ENCODE measurements at regions not wholly inside any gene's neighbourhood (a gene's known extent, or its start where the extent isn't known, plus 50 kb on each side); places are given as distances from the start of the nearest gene placed in this dataset.

DNA sequence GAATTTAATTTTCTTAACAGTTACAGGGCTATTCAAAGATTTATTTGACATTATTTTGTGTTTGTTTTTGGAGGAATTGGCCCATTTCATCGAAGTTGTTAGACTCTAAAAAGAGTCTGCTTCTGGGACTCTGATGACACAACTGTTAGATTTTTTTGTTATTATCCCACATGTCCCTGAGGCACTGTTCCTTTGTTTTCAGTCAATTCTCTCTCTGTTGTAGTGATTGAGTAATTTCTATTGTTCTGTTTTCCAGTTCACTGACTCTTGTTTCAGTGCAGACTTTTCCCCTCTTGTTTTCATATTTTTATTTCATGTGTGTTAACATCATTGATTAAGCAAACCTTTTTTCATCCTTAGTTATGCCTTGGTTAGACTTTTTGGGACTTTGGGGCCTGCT lies 325.0 kb downstream of the ZNF326 start:
- H3K9ac ChIP-seq (ENCODE audit: low read length), result no peak overlapping the region
- no peak overlapping the region for H3K4me2 ChIP-seq (ENCODE audit: low read length)
- no peak overlapping the region for H3K4me3 ChIP-seq (ENCODE audit: low read depth, low read length, poor library complexity, severe bottlenecking)
- no peaks in the 10 kb centered on the region for H3K79me2 ChIP-seq (ENCODE audit: insufficient read depth, low read length)
- H3F3A ChIP-seq (ENCODE audit: insufficient read depth, low read length), result no peaks in the 10 kb centered on the region
- H3K9me3 ChIP-seq (ENCODE audit: low read length), result no peaks in the 10 kb centered on the region
- no peaks in the 10 kb centered on the region for H3K27me3 ChIP-seq (ENCODE audit: insufficient read depth, low read length)
- no peaks in the 10 kb centered on the region for H3K36me3 ChIP-seq (ENCODE audit: insufficient read depth, low read length)
- H4K20me1 ChIP-seq (ENCODE audit: insufficient read depth, low read length), result no peaks in the 10 kb centered on the region
- no peak overlapping the region for H3K27ac ChIP-seq (ENCODE audit: low read depth, low read length, poor library complexity, severe bottlenecking)
- no peaks in the 10 kb centered on the region for H3K9me2 ChIP-seq (ENCODE audit: low read depth, low read length)
- TF ChIP-seq, protein P1, sequence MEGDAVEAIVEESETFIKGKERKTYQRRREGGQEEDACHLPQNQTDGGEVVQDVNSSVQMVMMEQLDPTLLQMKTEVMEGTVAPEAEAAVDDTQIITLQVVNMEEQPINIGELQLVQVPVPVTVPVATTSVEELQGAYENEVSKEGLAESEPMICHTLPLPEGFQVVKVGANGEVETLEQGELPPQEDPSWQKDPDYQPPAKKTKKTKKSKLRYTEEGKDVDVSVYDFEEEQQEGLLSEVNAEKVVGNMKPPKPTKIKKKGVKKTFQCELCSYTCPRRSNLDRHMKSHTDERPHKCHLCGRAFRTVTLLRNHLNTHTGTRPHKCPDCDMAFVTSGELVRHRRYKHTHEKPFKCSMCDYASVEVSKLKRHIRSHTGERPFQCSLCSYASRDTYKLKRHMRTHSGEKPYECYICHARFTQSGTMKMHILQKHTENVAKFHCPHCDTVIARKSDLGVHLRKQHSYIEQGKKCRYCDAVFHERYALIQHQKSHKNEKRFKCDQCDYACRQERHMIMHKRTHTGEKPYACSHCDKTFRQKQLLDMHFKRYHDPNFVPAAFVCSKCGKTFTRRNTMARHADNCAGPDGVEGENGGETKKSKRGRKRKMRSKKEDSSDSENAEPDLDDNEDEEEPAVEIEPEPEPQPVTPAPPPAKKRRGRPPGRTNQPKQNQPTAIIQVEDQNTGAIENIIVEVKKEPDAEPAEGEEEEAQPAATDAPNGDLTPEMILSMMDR (IDR thresholded peaks at IDR 0.05; ENCODE audit: low read length), result no peak
- H3K4me1 ChIP-seq (ENCODE audit: insufficient read depth, low read length, severe bottlenecking), result no peaks in the 10 kb centered on the region
- no peak overlapping the region for H2AFZ ChIP-seq (ENCODE audit: low read length)

- TF ChIP-seq, protein P1 (IDR thresholded peaks at IDR 0.05; ENCODE audit: low read length), result no peak
- no peak for TF ChIP-seq EZH2 (IDR thresholded peaks at IDR 0.05; ENCODE audit: borderline replicate concordance, low read length)
- no peak overlapping the region for H3K4me3 ChIP-seq (ENCODE audit: low read depth, low read length, poor library complexity, severe bottlenecking)
- H3K4me2 ChIP-seq (ENCODE audit: low read length), result no peak overlapping the region
- H3K79me2 ChIP-seq (ENCODE audit: insufficient read depth, low read length), result no peaks in the 10 kb centered on the region
- H3F3A ChIP-seq (ENCODE audit: insufficient read depth, low read length), result no peaks in the 10 kb centered on the region
- H3K27me3 ChIP-seq (ENCODE audit: insufficient read depth, low read length), result no peaks in the 10 kb centered on the region
- H3K9me2 ChIP-seq (ENCODE audit: low read depth, low read length), result no peaks in the 10 kb centered on the region
- no peaks in the 10 kb centered on the region for H3K4me1 ChIP-seq (ENCODE audit: insufficient read depth, low read length, severe bottlenecking)
- no peak overlapping the region for H3K9ac ChIP-seq (ENCODE audit: low read length)
- H3K9me3 ChIP-seq (ENCODE audit: low read length), result no peaks in the 10 kb centered on the region
- H2AFZ ChIP-seq (ENCODE audit: low read length), result no peak overlapping the region
- no peaks in the 10 kb centered on the region for H3K36me3 ChIP-seq (ENCODE audit: insufficient read depth, low read length)
- no peak overlapping the region for H3K27ac ChIP-seq (ENCODE audit: low read depth, low read length, poor library complexity, severe bottlenecking)
- no peaks in the 10 kb centered on the region for H4K20me1 ChIP-seq (ENCODE audit: insufficient read depth, low read length)
Measured at GRCh38 chr1:90318431-90318830, 323.5 kb downstream of the ZNF326 start.

- H3K36me3 ChIP-seq (ENCODE audit: insufficient read depth, low read length), result no peaks in the 10 kb centered on the region
- H4K20me1 ChIP-seq (ENCODE audit: insufficient read depth, low read length), result no peaks in the 10 kb centered on the region
- H3K9me2 ChIP-seq (ENCODE audit: low read depth, low read length), result no peaks in the 10 kb centered on the region
- no peaks in the 10 kb centered on the region for H3F3A ChIP-seq (ENCODE audit: insufficient read depth, low read length)
- H3K79me2 ChIP-seq (ENCODE audit: insufficient read depth, low read length), result no peaks in the 10 kb centered on the region
- H3K4me2 ChIP-seq (ENCODE audit: low read length), result no peak overlapping the region
- no peaks in the 10 kb centered on the region for H3K4me1 ChIP-seq (ENCODE audit: insufficient read depth, low read length, severe bottlenecking)
- H3K27ac ChIP-seq (ENCODE audit: low read depth, low read length, poor library complexity, severe bottlenecking), result no peak overlapping the region
- no peaks in the 10 kb centered on the region for H3K9me3 ChIP-seq (ENCODE audit: low read length)
- no peaks in the 10 kb centered on the region for H3K27me3 ChIP-seq (ENCODE audit: insufficient read depth, low read length)
- H3K9ac ChIP-seq (ENCODE audit: low read length), result no peak overlapping the region
- no peak overlapping the region for H2AFZ ChIP-seq (ENCODE audit: low read length)
- H3K4me3 ChIP-seq (ENCODE audit: low read depth, low read length, poor library complexity, severe bottlenecking), result no peak overlapping the region
- TF ChIP-seq, protein P1 (IDR thresholded peaks at IDR 0.05; ENCODE audit: low read length), result no peak
- TF ChIP-seq EZH2 (IDR thresholded peaks at IDR 0.05; ENCODE audit: borderline replicate concordance, low read length), result no peak
Measured at GRCh38 chr1:90317628-90318027, 322.7 kb downstream of the ZNF326 start.
